HG02798 (cell line): ENCODE measurements at regions not wholly inside any gene's neighbourhood (a gene's known extent, or its start where the extent isn't known, plus 50 kb on each side); places are given as distances from the start of the nearest gene placed in this dataset.
"Not testable (repeated sequence)": the region's sequence is repeated elsewhere in the genome, so short reads cannot be mapped to it uniquely, and the experiment has no call there.

Experiments used
- ATAC-seq: cut with Tn5 transposase; IDR thresholded peaks from one replicate; pipeline ENCODE4 v1.9.1; 2021; ENCODE audit warnings: mild to moderate bottlenecking; ENCODE audit not compliant: unreplicated experiment, poor library complexity

DNA sequence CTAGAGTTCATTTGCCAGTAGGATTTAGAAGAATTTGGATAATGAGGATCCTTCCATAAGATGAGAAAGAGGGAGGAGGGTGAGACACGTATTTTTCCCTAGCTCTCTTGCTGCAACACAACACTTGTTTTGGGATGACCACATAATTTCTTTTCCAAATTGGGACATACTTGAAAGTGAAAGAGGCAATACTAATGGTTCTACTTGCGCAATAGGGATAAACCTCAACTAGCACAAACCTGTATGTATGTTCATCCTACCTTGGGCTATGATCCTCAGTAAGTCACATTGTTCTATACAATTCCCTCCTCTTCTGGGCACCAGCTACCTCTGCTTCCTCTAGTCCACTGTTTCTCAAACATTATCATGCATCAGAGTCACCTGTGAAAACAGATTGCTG lies 1208.8 kb upstream of the LRRTM1 start:
- ATAC-seq, result no peak

DNA sequence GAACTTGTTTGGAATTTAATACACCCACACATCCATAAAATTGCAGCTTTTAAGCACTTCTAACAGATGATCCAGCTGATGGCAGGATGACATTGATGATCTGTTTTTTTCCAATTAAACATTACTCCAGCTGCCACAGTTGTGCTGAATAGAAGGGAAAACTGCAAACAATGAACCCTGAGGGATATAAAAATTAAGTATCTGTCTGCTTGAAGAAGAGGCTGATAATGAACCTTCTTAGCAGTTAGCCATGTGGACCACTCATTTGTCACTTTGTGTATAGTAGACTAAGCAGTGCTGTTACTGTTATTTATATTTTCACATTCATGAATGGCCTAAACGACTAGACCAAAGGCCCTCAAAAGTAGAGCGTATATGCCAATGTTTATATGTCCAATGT lies 1201.0 kb upstream of the LRRTM1 start:
- ATAC-seq, result no peak

DNA sequence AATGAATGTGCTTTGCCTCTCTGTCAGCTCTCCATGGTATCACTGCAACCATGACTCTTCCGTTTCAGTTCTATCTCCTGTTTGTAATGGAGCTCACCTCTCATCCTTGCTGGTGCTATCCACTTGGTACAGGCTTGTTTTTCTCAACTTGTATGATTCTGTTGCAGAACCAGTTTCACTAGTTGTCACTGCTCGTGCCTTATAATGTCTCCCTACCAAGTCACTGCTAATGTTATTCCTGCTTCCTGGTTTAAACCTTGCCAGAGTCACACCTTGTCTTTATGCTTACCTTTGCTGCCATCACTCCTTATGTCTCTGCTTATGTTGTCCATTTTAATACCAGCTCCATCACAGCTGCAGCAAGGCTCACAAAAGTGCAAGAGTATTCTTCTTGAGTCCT lies 1191.0 kb upstream of the LRRTM1 start:
- no peak for ATAC-seq

DNA sequence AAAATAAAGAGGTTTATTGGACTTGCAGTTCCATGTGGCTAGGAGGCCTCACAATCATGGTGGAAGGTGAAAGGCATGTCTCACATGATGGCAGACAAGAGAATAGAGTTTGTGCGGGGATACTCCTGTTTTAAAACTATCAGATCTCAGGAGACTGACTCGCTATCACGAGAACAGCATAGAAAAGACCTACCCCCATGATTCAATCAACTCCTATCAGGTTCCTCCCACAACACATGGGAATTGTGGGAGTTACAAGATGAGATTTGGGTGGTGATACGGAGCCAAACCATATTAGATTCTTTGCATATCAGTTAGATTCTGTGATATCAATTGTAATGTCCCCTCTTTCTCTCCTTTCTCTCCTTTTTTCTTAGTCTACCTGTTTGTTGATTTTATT lies 1178.7 kb upstream of the LRRTM1 start:
- no peak for ATAC-seq

DNA sequence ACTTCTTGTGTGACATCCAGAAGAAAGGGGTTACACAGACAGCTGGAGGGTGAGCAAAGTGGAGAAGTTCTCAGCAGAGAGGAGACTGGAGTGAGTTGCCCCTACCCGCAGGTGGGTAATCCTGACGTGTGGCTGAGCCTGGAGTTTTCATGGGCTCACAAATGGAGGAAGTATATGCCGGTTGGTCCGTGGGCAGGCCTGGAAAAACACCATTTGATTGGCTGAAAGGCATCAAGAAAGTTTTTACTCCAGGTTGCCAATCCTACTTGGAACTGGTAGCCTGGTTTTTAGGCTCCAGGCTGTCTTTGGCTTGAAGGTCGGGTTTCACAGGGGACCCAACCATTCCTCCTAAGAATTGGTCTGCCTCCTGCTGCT lies 1177.4 kb upstream of the LRRTM1 start:
- ATAC-seq, result no peak

DNA sequence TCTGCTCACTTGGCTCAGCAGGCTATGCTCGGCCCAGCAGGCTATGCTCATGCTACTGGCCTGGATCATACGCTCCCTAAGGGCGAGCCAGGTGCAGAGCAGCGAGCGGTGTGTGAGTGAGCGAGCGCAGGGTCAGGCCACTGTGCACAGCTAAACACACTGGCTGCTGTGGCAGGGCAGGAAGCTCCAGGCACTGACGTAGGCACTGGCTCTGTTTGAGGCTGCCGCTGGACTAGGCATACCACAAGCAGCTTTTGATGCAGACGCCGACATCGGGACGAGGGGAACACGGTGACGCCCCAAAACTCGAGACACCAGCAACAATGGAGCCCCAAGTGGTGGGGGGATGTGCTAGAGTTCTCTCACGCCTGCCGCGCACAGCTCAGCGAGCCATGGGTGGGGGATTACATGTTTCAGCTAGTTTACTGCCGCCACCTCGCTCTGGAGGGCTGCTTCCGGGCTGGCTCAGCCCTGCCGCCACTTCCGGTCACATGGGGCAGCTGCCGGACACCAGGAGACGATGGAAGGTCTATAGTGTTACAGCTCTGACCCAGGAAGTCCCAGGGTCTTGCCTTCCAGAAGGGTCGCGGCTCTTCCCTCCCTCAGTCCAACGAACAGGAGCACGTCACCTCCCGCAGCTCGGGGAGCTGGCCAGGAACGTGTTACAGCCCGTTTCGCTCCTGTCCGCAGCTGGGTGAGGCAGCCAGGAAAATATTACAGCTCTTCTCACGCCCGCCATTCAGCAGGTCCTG lies 1176.9 kb upstream of the LRRTM1 start:
- no peak for ATAC-seq

DNA sequence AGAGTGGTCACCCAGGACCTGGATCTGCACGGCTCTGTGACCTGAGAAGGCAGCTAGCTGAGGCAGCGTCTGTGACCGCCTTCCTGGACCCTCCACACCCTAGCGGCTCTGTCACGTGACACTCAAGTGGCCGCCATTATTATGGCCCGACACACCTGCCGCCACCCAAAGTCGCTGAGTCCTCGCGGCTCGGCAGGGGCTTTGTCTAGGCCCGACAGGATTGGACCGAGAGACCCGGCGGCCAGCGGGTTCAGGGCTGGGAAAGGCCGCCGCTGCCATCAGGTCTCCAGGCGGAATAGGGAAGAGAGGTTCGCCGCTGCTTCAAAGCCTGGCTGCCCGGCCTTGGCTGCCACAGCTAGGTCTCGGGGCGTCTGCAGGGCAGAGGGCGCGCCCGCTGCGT lies 1162.5 kb upstream of the LRRTM1 start:
- no peak for ATAC-seq

DNA sequence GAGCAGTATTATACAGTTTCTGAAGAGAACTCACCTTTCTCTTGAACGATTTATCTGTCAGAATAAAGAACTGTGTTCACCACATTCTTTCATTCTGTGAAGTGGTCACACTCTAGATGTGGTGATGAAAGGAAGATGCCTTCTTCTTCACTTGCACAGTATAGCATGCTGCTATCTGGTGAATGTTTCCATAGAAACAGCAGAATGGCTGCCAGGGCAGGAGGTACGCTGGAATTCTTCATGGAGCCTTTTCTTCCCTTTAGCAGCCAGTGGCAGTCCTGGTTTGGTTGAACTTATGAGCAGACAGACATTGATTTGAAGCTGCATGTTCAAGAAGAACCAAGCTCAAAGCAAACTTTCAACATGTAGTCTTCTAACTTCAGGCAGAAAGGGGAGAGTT lies 1157.9 kb upstream of the LRRTM1 start:
- no peak for ATAC-seq

DNA sequence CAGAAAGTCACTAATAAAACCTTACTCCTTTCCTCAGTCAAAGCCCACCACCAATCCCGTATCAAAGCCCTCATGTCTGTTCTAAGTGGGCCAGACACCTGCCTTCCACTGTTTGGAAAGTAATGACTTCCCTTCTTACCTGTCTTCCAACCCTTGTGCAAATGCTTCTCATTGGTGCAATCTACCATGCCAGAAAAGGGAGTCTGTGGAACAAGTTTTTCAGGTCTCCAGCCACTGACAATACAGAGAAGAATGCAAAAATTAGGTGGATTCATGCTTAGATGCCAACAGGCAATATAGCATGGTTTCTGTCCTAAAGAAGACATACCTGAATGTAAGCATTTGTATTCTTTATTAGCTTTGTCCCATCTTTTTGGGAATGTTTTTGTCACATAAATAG lies 1140.6 kb upstream of the LRRTM1 start:
- ATAC-seq, result no peak

DNA sequence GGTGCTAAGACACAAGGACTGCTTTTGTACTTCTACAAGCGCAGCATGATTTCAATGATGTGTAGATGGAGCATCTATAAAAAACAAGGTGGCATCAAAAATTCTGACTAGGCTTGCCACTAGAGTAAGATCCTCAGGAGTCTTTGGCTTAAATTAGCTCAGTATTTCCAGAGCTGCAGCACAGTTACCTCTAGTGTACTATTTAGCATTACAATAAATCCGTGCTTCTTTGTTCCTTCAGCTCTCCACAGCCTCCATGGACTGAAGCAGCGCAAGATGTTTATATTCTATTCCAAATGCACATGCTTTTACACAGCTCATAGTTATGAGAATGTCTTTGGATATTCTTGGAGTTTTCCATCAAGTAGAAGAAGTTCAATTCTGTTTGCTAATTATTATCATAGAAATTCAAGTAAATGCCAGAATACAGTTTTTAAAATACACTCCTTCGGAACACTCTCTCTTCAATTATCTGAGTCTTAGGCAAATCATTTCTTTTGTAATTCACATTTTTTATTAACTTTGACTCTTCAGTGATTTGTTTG lies 1133.0 kb upstream of the LRRTM1 start:
- ATAC-seq, result no peak

DNA sequence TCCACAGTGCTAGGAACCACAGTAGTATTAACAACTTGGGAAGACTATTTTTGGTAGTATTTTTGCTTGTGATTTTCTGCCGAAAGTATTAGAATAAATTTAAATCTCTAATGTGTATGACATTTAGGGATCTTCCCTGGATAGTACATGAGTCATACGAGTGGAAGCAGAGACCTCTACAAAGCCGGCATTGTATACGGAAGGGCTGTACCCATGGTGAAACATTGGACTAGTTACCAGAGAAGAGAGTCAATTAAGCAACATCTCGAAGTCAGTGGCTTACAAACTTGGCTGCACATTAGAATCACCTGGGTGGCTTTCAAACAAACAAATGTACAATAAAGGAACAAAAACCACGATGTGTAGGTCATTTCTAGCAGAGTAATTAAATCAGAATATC lies 1131.7 kb upstream of the LRRTM1 start:
- ATAC-seq, result no peak

DNA sequence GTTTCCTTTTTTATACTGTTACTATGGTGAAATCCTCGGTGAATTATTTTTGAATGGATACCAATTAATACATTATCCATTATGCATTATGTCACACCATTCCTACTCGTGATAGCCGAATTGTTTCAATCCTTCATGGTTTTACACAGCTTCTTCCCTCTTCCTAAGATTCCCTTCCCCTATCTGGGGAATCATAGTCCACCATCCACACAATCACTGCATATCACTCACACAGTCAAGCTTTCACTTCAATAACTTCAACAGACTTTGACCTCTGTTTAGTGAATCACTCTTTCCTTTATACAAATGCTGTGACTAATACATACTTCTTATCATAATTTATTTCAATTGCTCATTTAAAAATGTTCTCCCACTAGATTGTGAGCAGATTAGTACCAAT lies 1108.1 kb upstream of the LRRTM1 start:
- no peak for ATAC-seq

DNA sequence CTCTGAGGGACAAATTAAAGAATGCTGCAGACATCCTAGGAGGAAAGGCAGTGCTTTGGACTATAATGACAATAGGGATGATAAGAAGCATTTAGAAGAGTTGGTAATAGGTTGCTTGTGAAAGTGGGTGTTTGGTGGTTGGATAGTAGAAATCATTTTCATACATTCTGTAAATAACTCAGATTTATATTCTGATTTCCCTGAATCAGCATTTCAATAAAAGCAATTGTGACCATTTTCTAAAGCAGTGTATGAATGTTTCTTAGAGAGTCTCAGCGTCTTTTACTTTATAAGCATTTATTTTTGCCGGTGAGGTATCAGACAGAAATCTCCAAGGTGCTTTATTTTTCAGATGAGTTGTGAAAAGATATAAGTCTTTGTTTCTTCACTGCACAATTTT lies 1099.0 kb upstream of the LRRTM1 start:
- ATAC-seq, result no peak

DNA sequence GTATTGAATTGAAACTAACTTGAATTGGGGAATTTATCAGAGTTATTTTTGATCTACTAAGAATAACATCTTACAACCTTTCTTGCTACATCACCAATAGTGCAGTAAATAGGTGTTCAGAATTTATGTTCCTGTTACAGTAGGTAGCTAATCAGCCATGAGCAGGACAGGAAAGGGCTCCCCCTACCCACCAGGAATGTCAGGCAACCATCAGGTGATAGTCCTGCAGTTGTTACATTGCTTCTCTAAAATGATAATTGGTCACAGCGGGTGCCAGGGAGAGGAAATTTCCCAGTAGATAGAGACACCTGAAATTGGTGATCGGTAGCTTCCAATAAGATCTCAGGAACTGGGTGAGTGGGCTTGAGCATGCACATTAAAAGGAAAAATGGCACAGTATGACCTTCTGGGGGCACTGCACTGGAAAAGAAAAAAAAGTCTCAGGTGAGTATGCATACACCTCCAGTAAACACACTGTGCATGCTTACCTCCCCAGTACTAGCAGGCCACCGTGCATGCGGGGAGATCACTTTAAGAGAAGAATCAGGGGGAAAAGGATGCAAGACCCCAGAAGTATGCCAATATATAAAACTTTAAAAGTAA lies 1092.0 kb upstream of the LRRTM1 start:
- no peak for ATAC-seq

DNA sequence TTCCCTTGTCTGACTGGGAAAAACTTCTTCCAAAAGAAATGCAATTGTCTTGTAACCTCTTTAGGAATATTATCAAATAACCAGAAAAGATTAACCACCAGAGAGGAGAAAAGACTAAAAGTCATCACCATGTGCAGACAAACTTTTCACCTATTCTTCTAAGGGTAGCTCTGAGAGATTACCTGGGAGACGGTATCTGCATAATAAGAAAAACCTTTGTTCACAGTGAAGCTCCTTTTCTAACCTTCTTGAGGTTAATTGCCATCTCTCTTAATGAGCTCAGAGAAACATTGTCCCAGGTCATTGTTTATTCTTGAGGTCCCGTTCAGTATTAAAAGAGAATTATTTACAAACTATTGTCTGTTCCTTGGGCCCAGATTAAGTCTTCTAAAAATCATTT lies 1091.2 kb upstream of the LRRTM1 start:
- no peak for ATAC-seq

DNA sequence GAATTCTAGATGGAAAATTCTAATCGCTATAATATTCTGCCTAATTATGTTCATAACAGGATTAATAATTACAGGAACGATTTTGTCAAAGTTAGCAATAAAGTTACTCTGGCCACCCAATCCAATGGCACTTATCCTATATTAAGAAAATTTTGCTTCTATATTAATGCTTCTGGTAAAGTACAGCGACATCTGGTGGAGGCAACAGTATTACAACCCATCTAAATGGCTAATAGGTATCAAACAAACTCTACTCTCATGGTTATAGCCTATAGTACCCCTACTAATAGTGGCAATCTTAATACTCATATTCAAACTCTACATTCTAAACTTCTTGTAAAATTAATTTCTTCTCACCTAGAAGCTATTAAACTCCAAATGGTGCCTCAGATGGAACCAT lies 1084.7 kb upstream of the LRRTM1 start:
- ATAC-seq, result no peak

DNA sequence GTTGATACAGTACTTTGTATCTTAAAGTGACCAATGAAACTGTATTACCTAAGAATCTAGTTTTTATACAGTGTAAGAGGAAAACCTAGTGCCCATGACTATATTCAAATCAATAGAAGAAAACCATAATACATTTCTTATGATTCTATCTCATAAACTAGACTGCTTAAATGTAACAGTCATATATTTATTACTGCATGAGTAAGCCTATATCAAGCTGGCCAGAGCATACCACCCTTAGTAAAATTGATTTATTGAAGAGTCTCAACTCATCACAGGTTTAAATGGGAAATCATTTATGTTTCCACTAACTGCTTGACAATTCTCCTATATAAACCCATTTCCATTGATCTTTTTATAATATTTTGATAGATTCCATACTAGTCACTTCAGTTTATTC lies 1059.2 kb upstream of the LRRTM1 start:
- ATAC-seq, result no peak

DNA sequence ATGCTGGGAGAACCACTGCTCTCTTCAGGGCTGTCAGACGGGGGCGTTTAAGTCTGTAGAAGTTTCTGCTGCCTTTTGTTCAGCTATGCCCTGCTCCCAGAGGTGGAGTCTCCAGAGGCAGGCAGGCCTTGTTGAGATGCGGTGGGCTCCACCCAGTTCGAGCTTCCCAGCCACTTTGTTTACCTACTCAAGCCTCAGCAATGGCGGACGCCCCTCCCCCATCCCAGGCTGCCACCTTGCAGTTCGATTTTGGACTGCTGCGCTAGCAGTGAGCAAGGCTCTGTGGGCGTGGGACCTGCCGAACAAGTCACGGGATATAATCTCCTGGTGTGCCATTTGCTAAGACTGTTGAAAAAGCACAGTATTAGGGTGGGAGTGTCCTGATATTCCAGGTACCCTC lies 1057.9 kb upstream of the LRRTM1 start:
- not testable (repeated sequence) for ATAC-seq

DNA sequence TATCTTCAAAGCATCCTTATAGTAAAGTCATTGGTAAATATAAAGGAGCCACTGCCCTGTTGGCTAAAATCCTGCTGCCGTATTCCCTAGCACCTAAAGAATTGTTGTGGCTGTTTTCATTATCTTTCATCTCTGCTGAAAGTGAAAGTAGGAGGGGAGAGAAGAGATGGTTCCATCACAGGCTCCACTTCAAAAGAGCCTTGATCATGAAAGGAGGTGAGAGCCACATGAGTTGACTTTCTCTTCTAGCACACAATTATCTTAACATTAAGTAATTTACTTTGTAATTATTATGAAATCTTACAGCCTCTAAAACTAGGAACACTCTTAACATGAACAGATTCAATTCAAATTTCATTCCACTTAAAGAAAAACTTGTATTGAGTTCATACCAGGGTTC lies 1050.9 kb upstream of the LRRTM1 start:
- ATAC-seq, result no peak

DNA sequence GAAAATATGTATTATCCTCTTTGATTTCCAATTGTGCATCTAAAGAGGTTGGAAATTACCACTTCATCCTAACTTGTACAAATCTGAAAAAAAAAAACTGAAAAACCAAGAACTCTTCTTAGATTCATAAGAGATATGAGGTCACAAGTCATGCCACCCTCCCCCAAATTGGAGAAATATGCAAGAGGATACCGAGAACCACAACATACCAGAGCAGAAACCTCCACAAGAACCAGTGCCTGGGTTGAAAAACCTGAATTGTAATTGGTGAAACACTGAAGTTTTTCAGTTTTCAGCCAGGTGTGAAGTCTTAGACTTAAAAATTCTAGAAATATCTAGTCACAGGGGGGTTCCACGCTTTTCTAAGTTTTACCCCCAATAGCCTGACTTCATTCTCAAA lies 1029.5 kb upstream of the LRRTM1 start:
- ATAC-seq, result no peak

DNA sequence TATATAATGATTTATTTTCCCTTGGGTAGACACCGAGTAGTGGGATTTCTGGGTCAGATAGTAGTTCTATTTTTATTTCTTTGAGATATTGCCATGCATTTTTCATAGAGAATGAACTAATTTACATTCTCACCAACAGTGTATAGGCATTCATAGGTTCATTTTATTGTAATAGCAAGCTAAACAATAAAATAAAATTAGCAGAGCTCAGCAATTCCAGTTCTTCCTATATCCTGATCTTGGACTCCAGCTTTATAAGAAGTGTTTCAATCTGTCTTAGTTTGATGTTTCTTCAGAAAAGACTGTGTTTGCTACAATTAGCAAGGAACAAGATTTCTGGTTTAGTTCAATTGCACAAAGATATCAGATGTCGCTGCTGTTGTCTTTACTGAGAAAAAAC lies 1024.4 kb upstream of the LRRTM1 start:
- ATAC-seq, result no peak

DNA sequence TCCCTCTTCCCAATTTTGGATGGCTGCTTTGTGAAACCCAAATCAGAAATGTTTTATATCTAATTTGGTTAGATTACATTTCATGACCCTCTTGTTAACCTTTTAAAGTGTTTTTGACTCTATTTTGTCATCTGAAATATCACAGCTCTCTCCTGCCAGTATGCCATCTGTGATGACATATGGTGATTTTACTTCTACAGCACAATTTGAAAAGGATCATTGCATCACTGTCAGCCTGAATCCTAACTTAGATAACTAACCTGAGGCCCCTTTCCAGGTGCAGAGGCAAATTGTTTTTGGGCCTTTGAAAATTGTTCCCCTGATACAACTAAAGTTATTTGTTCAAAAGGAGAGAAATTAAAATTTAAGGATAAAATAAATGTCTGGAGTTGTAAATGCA lies 1023.4 kb upstream of the LRRTM1 start:
- ATAC-seq, result no peak
